ENCODE measurements at regions not wholly inside any gene's neighbourhood (a gene's known extent, or its start where the extent isn't known, plus 50 kb on each side); places are given as distances from the start of the nearest gene placed in this dataset.

DNA sequence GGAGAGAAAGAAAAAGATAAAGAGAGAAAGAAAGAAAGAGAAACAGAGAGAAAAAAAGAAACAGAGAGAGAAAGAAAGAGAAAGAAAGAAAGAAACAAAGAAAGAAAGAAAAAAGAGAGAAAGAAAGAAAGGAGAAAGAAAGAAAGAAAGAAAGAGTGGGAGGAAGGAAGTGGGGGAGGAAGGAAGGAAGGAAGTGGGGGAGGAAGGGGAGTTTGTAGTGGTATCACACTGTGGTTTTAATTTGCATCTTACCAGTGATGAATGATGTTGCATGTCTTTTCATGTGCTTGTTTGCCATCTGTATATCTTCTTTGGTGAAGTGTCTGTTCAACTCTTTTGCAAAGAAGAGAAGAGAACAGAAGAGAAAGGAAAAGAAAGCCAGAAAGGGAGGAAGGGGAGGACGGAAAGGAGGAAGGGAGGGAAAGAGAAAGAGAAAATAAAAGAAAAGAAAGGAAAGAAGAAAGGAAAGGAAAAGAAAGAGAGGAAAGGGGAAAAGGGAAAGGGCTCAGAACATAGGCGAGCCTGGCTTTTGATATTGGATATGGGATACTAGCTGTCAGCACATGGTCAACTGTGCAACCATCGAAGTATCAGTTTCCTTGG lies 79.2 kb upstream of the FRMD4A start:
- TF ChIP-seq, protein P1, sequence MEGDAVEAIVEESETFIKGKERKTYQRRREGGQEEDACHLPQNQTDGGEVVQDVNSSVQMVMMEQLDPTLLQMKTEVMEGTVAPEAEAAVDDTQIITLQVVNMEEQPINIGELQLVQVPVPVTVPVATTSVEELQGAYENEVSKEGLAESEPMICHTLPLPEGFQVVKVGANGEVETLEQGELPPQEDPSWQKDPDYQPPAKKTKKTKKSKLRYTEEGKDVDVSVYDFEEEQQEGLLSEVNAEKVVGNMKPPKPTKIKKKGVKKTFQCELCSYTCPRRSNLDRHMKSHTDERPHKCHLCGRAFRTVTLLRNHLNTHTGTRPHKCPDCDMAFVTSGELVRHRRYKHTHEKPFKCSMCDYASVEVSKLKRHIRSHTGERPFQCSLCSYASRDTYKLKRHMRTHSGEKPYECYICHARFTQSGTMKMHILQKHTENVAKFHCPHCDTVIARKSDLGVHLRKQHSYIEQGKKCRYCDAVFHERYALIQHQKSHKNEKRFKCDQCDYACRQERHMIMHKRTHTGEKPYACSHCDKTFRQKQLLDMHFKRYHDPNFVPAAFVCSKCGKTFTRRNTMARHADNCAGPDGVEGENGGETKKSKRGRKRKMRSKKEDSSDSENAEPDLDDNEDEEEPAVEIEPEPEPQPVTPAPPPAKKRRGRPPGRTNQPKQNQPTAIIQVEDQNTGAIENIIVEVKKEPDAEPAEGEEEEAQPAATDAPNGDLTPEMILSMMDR (IDR thresholded peaks at IDR 0.05; ENCODE audit: low read depth, low read length, poor library complexity, severe bottlenecking), result no peak
- TF ChIP-seq EZH2phosphoT487 (IDR thresholded peaks at IDR 0.05; ENCODE audit: borderline replicate concordance, low read length), result no peak
